ENCODE measurements at regions not wholly inside any gene's neighbourhood (a gene's known extent, or its start where the extent isn't known, plus 50 kb on each side); places are given as distances from the start of the nearest gene placed in this dataset.

DNA sequence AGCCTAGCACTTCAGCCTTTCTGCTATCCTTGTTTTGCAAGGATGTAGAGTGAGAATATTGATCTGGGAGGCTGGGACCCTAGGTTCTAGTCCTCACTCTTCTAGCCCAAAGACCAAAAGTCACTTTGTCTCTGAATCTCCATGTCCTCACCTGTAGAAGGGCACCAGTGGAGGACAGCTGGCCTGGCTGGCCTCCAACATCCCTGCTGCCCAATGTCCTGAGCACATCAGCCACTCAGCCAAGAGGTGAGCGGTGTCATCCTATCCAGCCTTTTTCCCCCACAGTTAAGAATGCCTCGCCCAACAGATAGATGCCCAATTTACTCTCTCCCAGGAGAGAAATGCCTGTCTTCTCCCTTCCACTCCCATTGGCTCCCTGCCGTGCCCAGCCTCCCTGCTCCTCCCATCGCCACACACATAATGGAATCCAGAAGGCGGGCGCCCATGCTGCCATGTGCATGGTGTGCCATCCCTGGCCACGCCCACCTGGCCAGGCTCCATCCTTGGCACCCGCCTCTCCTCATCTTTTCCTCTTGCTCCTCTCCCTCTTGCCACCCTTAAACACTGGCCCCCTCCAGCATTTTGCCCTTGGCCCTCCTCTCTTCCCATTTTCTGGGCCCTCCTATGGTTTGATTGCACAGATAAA lies 157.3 kb upstream of the SDK2 start:
- 96 to 97% methylated on average over 8 of the region's 8 CpGs for WGBS, 2 donors
- Histone ChIP-seq H3K4me3 (no peak overlapping the region), H3K27ac (ENCODE audit: low read depth in 1 of 2, low read length in 1 of 2) (no peak overlapping the region), H3K9ac (ENCODE audit: insufficient read depth in 1 of 2, low read length in 2 of 2) (no peak overlapping the region), H3K4me1 (ENCODE audit: control insufficient read depth in 5 of 5, insufficient read depth in 5 of 5, low read length in 5 of 5) (peaks cover 0 to 9% (median 0%) of the 10 kb centered on the region in 5 donors), H3K36me3 (ENCODE audit: control insufficient read depth in 4 of 4, insufficient read depth in 4 of 4, low read length in 4 of 4) (no peaks in the 10 kb centered on the region), H3K9me3 (ENCODE audit: control insufficient read depth in 4 of 4, insufficient read depth in 3 of 4, low read length in 3 of 4) (peaks cover 0 to 8% (median 0%) of the 10 kb centered on the region in 4 donors), H3K27me3 (ENCODE audit: control insufficient read depth in 3 of 3, insufficient read depth in 3 of 3, low read length in 2 of 3) (no peaks in the 10 kb centered on the region)
- no peak for ATAC-seq (ENCODE audit: insufficient read depth, low FRiP score)
- TF ChIP-seq, protein P1, sequence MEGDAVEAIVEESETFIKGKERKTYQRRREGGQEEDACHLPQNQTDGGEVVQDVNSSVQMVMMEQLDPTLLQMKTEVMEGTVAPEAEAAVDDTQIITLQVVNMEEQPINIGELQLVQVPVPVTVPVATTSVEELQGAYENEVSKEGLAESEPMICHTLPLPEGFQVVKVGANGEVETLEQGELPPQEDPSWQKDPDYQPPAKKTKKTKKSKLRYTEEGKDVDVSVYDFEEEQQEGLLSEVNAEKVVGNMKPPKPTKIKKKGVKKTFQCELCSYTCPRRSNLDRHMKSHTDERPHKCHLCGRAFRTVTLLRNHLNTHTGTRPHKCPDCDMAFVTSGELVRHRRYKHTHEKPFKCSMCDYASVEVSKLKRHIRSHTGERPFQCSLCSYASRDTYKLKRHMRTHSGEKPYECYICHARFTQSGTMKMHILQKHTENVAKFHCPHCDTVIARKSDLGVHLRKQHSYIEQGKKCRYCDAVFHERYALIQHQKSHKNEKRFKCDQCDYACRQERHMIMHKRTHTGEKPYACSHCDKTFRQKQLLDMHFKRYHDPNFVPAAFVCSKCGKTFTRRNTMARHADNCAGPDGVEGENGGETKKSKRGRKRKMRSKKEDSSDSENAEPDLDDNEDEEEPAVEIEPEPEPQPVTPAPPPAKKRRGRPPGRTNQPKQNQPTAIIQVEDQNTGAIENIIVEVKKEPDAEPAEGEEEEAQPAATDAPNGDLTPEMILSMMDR (IDR thresholded peaks at IDR 0.05; ENCODE audit: control extremely low read depth, extremely low read depth), result no peak
- no peak for DNase-seq

DNA sequence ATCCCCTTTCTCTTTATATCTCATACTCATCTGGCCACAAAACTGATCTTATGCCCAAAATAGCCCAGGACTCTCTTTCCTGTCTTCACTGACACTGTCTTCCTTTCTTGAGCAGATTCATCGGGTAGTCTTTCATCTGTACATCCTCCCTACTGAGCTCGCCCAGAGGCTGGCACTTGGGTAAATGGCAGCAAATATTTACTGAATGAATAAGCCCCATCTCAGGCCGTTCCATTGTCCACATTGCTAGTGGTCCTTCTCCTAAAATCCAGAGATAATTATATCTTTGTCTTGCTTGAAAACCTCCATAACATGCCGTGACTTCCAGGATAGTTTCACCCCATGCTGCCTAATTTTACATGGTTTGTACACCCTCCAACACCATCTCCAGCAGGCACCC lies 158.1 kb upstream of the SDK2 start:
- Histone ChIP-seq H3K27ac (ENCODE audit: low read depth in 1 of 2, low read length in 1 of 2) (no peak overlapping the region), H3K27me3 (ENCODE audit: control insufficient read depth in 3 of 3, insufficient read depth in 3 of 3, low read length in 2 of 3) (peaks cover 0 to 3% (median 0%) of the 10 kb centered on the region in 3 donors), H3K9ac (ENCODE audit: insufficient read depth in 1 of 2, low read length in 2 of 2) (no peak overlapping the region), H3K9me3 (ENCODE audit: control insufficient read depth in 4 of 4, insufficient read depth in 3 of 4, low read length in 3 of 4) (peaks cover 0 to 10% (median 2%) of the 10 kb centered on the region in 4 donors), H3K4me1 (ENCODE audit: control insufficient read depth in 5 of 5, insufficient read depth in 5 of 5, low read length in 5 of 5) (peaks cover 0 to 9% (median 0%) of the 10 kb centered on the region in 5 donors), H3K36me3 (ENCODE audit: control insufficient read depth in 4 of 4, insufficient read depth in 4 of 4, low read length in 4 of 4) (no peaks in the 10 kb centered on the region), H3K4me3 (no peak overlapping the region)
- TF ChIP-seq, protein P1 (IDR thresholded peaks at IDR 0.05; ENCODE audit: control extremely low read depth, extremely low read depth), result no peak
- ATAC-seq (ENCODE audit: insufficient read depth, low FRiP score) (no peak), DNase-seq (no peak)
- 84 to 89% methylated on average over 4 of the region's 4 CpGs for WGBS, 2 donors

DNA sequence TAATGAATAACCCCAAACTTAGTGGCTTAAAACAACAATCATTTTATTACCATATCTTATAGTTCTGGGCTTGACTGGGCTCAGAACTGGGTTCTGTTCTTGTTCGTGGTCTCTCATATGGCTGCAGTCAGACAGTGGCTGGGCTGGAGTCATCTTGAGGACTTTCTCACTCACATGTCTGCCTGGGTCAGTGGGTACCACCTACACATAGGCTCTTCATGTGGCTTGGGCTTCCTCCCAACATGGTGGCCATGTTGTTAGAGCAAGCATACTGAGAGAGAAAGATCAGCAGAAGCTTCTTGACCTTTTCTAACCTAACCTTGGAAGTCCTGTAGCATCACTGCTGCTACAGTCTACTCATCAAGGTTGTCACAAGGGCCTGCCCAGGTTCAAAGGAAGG lies 158.6 kb upstream of the SDK2 start:
- no peak for DNase-seq
- Histone ChIP-seq H3K4me1 (ENCODE audit: control insufficient read depth in 5 of 5, insufficient read depth in 5 of 5, low read length in 5 of 5) (peaks cover 0 to 5% (median 0%) of the 10 kb centered on the region in 5 donors), H3K27me3 (ENCODE audit: control insufficient read depth in 3 of 3, insufficient read depth in 3 of 3, low read length in 2 of 3) (peaks cover 0 to 3% (median 0%) of the 10 kb centered on the region in 3 donors), H3K9me3 (ENCODE audit: control insufficient read depth in 4 of 4, insufficient read depth in 3 of 4, low read length in 3 of 4) (peaks cover 0 to 10% (median 2%) of the 10 kb centered on the region in 4 donors), H3K27ac (ENCODE audit: low read depth in 1 of 2, low read length in 1 of 2) (no peak overlapping the region), H3K36me3 (ENCODE audit: control insufficient read depth in 4 of 4, insufficient read depth in 4 of 4, low read length in 4 of 4) (no peaks in the 10 kb centered on the region), H3K4me3 (no peak overlapping the region), H3K9ac (ENCODE audit: insufficient read depth in 1 of 2, low read length in 2 of 2) (no peak overlapping the region)
- WGBS, 2 donors, result 96% methylated on average over 1 of the region's 1 CpG
- no peak for ATAC-seq (ENCODE audit: insufficient read depth, low FRiP score)
- TF ChIP-seq, protein P1 (IDR thresholded peaks at IDR 0.05; ENCODE audit: control extremely low read depth, extremely low read depth), result no peak

Measured in lung (tissue), 11 donors.